COLO668 (cell line): ENCODE measurements at regions not wholly inside any gene's neighbourhood (a gene's known extent, or its start where the extent isn't known, plus 50 kb on each side); places are given as distances from the start of the nearest gene placed in this dataset.
A peak's percentile ranks its signal among the peaks of the same experiment; 100 is the strongest.

Source experiments
- DNase-seq: peaks from one replicate; lab custom pipeline; 2025; ENCODE audit not compliant: unreplicated experiment; lab: John Stamatoyannopoulos, UW

- DNase-seq: no peak
Measured at GRCh38 chr2:43129676-43130547, 96.5 kb downstream of the ZFP36L2 start.

- DNase-seq: no peak
Measured at GRCh38 chr2:43128559-43128955, 97.8 kb downstream of the ZFP36L2 start.

- no peak for DNase-seq
Measured at GRCh38 chr2:43127941-43128558, 98.4 kb downstream of the ZFP36L2 start.

- DNase-seq: peak; percentile 59
Measured at GRCh38 chr2:43127208-43127940, 99.0 kb downstream of the ZFP36L2 start.

GRCh38 chr2:43126817-43127207, 99.6 kb downstream of the ZFP36L2 start:
- DNase-seq: no peak

GRCh38 chr2:43125090-43125998, 101.1 kb downstream of the ZFP36L2 start:
- no peak for DNase-seq

- DNase-seq: no peak
Measured at GRCh38 chr2:43124687-43125057, 101.7 kb downstream of the ZFP36L2 start.

GRCh38 chr2:43123981-43124686, 102.3 kb downstream of the ZFP36L2 start:
- no peak for DNase-seq

- DNase-seq: no peak
Measured at GRCh38 chr2:43123486-43123885, 102.9 kb downstream of the ZFP36L2 start.

- DNase-seq: no peak
Measured at GRCh38 chr2:43123028-43123427, 103.4 kb downstream of the ZFP36L2 start.

GRCh38 chr2:43121580-43122314, 104.7 kb downstream of the ZFP36L2 start:
- no peak for DNase-seq

GRCh38 chr2:43119303-43119702, 107.1 kb downstream of the ZFP36L2 start:
- no peak for DNase-seq

GRCh38 chr2:43117521-43118143, 108.8 kb downstream of the ZFP36L2 start:
- no peak for DNase-seq

GRCh38 chr2:43116988-43117387, 109.4 kb downstream of the ZFP36L2 start:
- no peak for DNase-seq

GRCh38 chr2:43115881-43116280, 110.5 kb downstream of the ZFP36L2 start:
- DNase-seq: no peak

- no peak for DNase-seq
Measured at GRCh38 chr2:43114210-43114609, 112.2 kb downstream of the ZFP36L2 start.

GRCh38 chr2:43111788-43112554, 114.4 kb downstream of the ZFP36L2 start:
- no peak for DNase-seq

GRCh38 chr2:43110442-43110871, 115.9 kb downstream of the ZFP36L2 start:
- DNase-seq: no peak
